SK-N-SH treated with all-trans-retinoic acid at 6 μM for 48 hours (cell line): ENCODE measurements at regions not wholly inside any gene's neighbourhood (a gene's known extent, or its start where the extent isn't known, plus 50 kb on each side); places are given as distances from the start of the nearest gene placed in this dataset.

ENCODE experiments used
- ARNTL ChIP-seq: fragments of 450-650 bp; formaldehyde crosslinking; IDR thresholded peaks from 2 replicates; pipeline ENCODE4 v1.5.0; 2020; ENCODE audit warnings: low read depth, mild to moderate bottlenecking, moderate library complexity, borderline replicate concordance
- CREB5 ChIP-seq: fragments of 250-450 bp; sonication (Bioruptor Pico); IDR thresholded peaks from 2 replicates; pipeline ENCODE4 v1.5.1; 2020; ENCODE audit warnings: low read depth, mild to moderate bottlenecking, moderate library complexity
- ESRRG ChIP-seq: fragments of 250-450 bp; sonication (Bioruptor Pico); IDR thresholded peaks from 2 replicates; pipeline ENCODE4 v1.6.1; 2021; ENCODE audit warnings: mild to moderate bottlenecking
- ISL1 ChIP-seq: fragments of 250-450 bp; sonication (Bioruptor Pico); IDR thresholded peaks from 2 replicates; pipeline ENCODE4 v2.1.2; 2022; ENCODE audit warnings: mild to moderate bottlenecking, moderate library complexity
- OSR1 ChIP-seq: fragments of 250-450 bp; sonication (Bioruptor Pico); IDR thresholded peaks from 2 replicates; pipeline ENCODE4 v1.8.0; 2022; ENCODE audit warnings: moderate library complexity, mild to moderate bottlenecking, inconsistent platforms
- PATZ1 ChIP-seq: fragments of 250-450 bp; sonication (Bioruptor Pico); IDR thresholded peaks from 2 replicates; pipeline ENCODE4 v1.8.0; 2020; ENCODE audit warnings: mild to moderate bottlenecking, moderate library complexity, borderline replicate concordance
- POU6F1 ChIP-seq: fragments of 250-450 bp; sonication (Bioruptor Pico); IDR thresholded peaks from 2 replicates; pipeline ENCODE4 v1.8.0; 2021; ENCODE audit warnings: low read depth, mild to moderate bottlenecking, moderate library complexity, borderline replicate concordance
- RARB ChIP-seq: fragments of 250-450 bp; sonication (Bioruptor Pico); IDR thresholded peaks from 2 replicates; pipeline ENCODE4 v1.8.0; 2021; ENCODE audit warnings: mild to moderate bottlenecking, moderate library complexity
- ZC3H10 ChIP-seq: fragments of 250-450 bp; sonication (Bioruptor Pico); IDR thresholded peaks from 2 replicates; pipeline ENCODE4 v1.5.1; 2021; ENCODE audit warnings: mild to moderate bottlenecking, moderate library complexity
- ZFP3 ChIP-seq: fragments of 250-450 bp; sonication (Bioruptor Pico); IDR thresholded peaks from 2 replicates; pipeline ENCODE4 v1.5.0; 2020; ENCODE audit warnings: mild to moderate bottlenecking, moderate library complexity
- ZNF565 ChIP-seq: fragments of 450-650 bp; formaldehyde crosslinking; conservative IDR thresholded peaks from 2 replicates; pipeline ENCODE4 v1.5.0; 2020; ENCODE audit warnings: low read depth, mild to moderate bottlenecking, moderate library complexity

GRCh38 chr2:194686569-194686968 is 970.5 kb upstream of the SLC39A10 start:
- TF ChIP-seq ZNF565 (no peak), ISL1 (CRISPR knock-in tag) (no peak), RARB (CRISPR knock-in tag) (no peak), OSR1 (CRISPR knock-in tag) (no peak), ZC3H10 (no peak), ESRRG (CRISPR knock-in tag) (no peak), ZFP3 (CRISPR knock-in tag) (no peak), PATZ1 (no peak), ARNTL (CRISPR knock-in tag) (no peak), POU6F1 (CRISPR knock-in tag) (no peak), CREB5 (CRISPR knock-in tag) (no peak)
